ENCODE measurements at regions not wholly inside any gene's neighbourhood (a gene's known extent, or its start where the extent isn't known, plus 50 kb on each side); places are given as distances from the start of the nearest gene placed in this dataset.
"Not testable (repeated sequence)": the region's sequence is repeated elsewhere in the genome, so short reads cannot be mapped to it uniquely, and the experiment has no call there.

DNA sequence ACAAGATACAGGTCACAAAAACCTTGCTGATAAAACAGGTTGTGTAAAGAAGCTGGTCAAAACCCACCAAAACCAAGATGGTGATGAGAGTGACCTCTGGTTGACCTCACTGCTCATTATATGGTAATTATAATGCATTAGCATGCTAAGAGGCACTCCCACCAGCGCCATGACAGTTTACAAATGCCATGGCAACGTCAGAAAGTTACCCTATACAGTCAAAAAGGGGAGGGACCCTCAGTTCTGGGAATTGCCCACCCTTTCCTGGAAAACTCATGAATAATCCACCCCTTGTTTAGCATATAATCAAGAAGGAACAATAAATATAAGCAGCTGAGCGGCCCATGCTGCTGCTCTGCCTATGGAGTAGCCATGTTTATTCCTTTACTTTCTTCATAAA lies 434.1 kb downstream of the ZNF536 start:
- DNase-seq, result no peak

DNA sequence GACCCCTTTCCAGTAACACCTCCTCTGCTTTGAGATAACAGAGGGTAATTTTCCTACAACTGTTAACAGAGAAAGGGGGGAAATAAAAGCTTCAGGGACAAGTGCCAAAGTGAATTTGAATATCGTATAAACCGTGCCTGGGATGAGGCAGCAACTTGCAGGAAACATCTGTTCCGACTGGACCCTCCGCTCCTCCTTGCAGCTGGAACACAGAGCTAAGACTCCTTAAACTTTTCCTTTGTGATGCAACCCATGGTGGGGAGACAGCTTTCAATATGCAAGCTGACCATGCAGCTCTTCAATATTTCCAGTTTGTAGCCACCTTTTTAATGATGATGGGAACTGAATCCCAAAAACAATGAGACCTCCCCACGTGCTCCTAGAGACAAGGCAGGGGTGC lies 432.6 kb downstream of the ZNF536 start:
- DNase-seq, result no peak

DNA sequence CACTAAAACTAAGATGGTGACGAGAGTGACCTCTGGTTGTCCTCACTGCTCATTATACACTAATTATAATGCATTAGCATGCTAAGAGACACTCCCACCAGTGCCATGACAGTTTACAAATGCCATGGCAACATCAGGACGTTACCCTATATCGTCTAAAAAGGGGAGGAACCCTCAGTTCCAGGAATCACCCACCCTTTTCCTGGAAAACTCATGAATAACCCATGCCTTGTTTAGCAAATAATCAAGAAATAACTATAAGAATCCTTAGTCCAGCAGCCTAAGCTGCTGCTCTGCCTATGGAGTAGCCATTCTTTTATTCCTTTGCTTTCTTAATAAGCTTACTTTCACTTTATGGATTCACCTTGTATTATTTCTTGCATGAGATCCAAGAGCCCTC lies 432.1 kb downstream of the ZNF536 start:
- not testable (repeated sequence) for DNase-seq

- DNase-seq, result no peak
Observed at GRCh38 chr19:30802424-30803013, 430.3 kb downstream of the ZNF536 start.

GRCh38 chr19:30799865-30800755 lies 427.9 kb downstream of the ZNF536 start:
- no peak for DNase-seq

- DNase-seq, result no peak
Observed at GRCh38 chr19:30795727-30796126, 423.5 kb downstream of the ZNF536 start.

GRCh38 chr19:30792561-30793505 lies 420.6 kb downstream of the ZNF536 start:
- DNase-seq, result no peak

- DNase-seq, result no peak
Observed at GRCh38 chr19:30791088-30791487, 418.9 kb downstream of the ZNF536 start.

DNA sequence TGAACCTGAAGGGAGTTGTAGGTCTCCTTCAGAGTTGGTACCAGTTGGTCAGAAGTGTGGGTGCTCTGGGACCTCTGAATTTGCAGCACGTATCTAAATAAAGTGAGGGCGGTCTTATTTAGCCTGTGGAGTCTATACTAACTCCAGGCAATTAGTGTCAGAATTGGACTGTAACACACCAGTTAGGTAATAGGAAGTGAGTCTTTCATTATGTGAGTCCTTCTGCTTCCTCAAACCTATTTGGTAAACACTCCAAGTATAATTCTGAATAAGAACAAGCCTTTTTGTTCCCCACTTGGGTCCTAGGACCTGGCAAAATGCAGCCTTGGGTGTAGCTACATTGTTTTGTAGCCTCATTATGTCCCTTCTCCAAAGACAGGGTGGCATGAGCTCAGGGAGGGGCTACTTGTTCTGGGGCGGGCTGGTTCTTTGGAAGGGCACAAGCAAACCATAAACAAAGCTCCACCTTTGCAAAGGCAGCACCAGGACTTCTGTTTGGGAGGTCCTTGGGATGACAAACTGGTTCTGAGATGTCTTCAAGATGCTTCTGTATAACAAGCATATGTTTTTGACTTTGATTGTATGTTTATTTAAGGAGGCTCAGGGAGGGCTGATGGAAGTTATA lies 418.0 kb downstream of the ZNF536 start:
- no peak for DNase-seq

- DNase-seq, result no peak
Observed at GRCh38 chr19:30788105-30788765, 416.1 kb downstream of the ZNF536 start.

- no peak for DNase-seq
Observed at GRCh38 chr19:30785458-30786137, 413.4 kb downstream of the ZNF536 start.

- peak; percentile 4 for DNase-seq
Observed at GRCh38 chr19:30784850-30785457, 412.8 kb downstream of the ZNF536 start.

GRCh38 chr19:30783936-30784335 lies 411.8 kb downstream of the ZNF536 start:
- DNase-seq, result no peak

- no peak for DNase-seq
Observed at GRCh38 chr19:30783212-30783611, 411.0 kb downstream of the ZNF536 start.

- DNase-seq, result no peak
Observed at GRCh38 chr19:30781519-30781918, 409.3 kb downstream of the ZNF536 start.

DNA sequence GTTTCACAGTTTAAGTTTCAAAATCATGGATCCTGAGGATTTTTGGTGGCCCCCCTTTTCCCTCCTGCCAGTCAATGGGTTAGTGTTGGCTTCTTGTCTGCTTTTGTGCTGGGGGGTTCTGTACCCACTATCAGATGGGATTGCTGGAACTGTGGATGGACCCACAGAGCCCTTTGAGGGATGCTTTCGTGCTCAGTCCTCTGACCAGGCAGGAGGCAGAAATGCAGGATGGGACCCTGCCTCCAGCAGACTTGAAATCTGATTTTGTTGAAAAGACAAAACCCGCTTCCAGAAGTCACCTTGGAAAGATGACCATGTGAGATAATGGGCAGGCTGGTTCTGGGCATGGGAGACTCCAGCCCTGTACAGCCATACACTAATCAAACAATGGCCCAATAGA lies 408.9 kb downstream of the ZNF536 start:
- no peak for DNase-seq

GRCh38 chr19:30780456-30780855 lies 408.3 kb downstream of the ZNF536 start:
- no peak for DNase-seq

DNA sequence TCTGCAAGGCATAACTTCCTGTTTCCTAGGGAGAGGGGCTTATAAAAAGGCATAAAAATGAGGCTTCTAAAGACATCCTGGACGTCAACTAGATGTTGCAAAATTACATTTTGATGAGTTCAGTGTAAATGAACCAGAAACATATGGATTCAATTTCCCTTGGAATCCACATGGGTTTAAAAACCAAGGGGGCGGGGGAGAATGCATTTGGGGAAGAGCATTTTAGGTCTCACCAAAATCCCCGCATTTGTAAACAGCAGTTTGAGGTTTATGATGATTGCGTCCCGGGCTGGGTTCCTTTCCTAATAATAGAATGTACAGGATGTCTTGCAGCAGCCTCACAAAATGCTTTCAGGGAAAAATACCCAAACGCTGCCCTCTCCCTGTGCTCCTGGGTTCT lies 407.8 kb downstream of the ZNF536 start:
- DNase-seq, result no peak

DNA sequence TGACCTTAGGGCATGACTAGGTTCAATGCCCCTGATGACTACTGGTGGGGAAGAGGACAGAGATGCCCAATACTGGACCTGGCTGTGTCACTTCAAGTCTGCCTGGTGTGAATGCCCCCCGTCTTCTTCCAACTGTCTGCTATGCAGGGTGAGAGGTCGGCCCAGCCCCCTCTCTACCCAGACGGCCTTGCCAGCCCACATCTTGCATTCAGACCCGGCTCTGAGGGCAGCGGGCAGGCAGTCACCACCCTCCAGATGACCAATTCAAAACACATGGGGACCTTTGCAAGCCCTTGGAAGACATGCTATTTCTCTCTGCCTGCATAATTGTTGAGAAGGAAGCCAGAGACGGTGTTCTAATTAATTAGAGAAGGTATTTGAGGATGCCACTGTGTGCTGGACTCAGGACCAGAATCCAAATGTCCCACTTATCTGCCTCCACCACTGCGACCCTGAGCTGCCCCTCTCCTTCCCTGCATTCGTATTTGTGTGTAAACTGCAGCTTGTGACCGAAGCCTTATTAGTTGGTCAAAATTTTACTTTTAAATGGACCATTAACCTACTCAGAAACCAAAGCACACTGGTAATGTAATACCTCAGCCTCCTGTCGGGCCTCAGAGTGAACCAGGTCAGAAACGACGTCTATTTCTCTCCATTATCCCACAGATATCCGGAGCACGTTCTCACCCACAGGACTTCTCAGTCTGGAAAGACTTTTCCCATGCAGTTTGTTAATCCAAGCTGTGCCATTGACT lies 407.0 kb downstream of the ZNF536 start:
- no peak for DNase-seq

DNA sequence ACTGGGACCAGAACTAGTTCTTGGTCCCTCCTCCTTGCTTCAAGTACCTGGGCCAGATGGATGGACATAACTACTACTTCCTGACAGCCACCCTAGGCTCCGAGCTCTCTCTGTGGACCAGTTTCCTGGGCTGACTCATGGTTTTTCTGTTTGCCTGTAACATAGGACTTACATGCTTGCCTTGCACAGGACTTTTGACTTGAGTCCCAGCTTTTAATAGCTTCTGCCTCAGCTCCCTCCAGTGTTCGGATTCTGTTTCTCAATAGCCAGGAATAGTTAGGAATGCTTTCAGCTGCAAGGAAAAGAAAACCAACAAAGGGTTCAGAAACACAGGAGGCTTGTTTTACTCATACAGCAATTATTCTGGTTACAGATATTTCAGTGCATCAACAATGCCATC lies 405.9 kb downstream of the ZNF536 start:
- no peak for DNase-seq
